ENCODE measurements at regions not wholly inside any gene's neighbourhood (a gene's known extent, or its start where the extent isn't known, plus 50 kb on each side); places are given as distances from the start of the nearest gene placed in this dataset.

- Histone ChIP-seq H3K36me3 (ENCODE audit: insufficient read depth) (no peaks in the 10 kb centered on the region), H3K79me2 (replicated peaks; ENCODE audit: insufficient read depth) (no peaks in the 10 kb centered on the region), H3K9me2 (ENCODE audit: insufficient read depth) (no peaks in the 10 kb centered on the region), H3K4me1 (ENCODE audit: insufficient read depth) (no peaks in the 10 kb centered on the region), H3K4me2 (no peak overlapping the region), H3K27me3 (ENCODE audit: insufficient read depth) (no peaks in the 10 kb centered on the region), H2AFZ (no peak overlapping the region), H3K4me3 (no peak overlapping the region), H3K27ac (ENCODE audit: low read depth) (no peak overlapping the region), H4K20me1 (replicated peaks; ENCODE audit: insufficient read depth) (no peaks in the 10 kb centered on the region), H3F3A (replicated peaks; ENCODE audit: low read depth) (no peaks in the 10 kb centered on the region)
- H3K4me1 Mint-ChIP-seq: no peaks in the 10 kb centered on the region
- H3K4me3 Mint-ChIP-seq: no peak overlapping the region
- ATAC-seq: no peak
- H3K36me3 Mint-ChIP-seq (ENCODE audit: low read depth): no peaks in the 10 kb centered on the region
- DNase-seq (ENCODE audit: low spot score): peak; percentile 28
- TF ChIP-seq CTCF (conservative IDR thresholded peaks at IDR 0.05; ENCODE audit: low read depth in 2 of 2) (peak; percentile 47 to 62), ETS1 (IDR thresholded peaks at IDR 0.05) (no peak), POLR2AphosphoS5 (IDR thresholded peaks at IDR 0.05; ENCODE audit: low read depth) (no peak)
- H3K27me3 Mint-ChIP-seq (ENCODE audit: insufficient read depth, low read depth, poor library complexity): peaks cover 1% of the 10 kb centered on the region
- H3K27ac Mint-ChIP-seq: no peak overlapping the region
- H3K9me3 Mint-ChIP-seq: no peaks in the 10 kb centered on the region
Measured at GRCh38 chr3:94716326-94717018, 653.6 kb downstream of the NSUN3 start.

- Histone ChIP-seq H3K4me3 (no peak overlapping the region), H3F3A (replicated peaks; ENCODE audit: low read depth) (no peaks in the 10 kb centered on the region), H3K27me3 (ENCODE audit: insufficient read depth) (no peaks in the 10 kb centered on the region), H3K27ac (ENCODE audit: low read depth) (no peak overlapping the region), H3K9me2 (ENCODE audit: insufficient read depth) (peaks cover 3% of the 10 kb centered on the region; the same call in 1 of the 2 replicates), H3K79me2 (replicated peaks; ENCODE audit: insufficient read depth) (no peaks in the 10 kb centered on the region), H3K4me1 (ENCODE audit: insufficient read depth) (no peaks in the 10 kb centered on the region), H2AFZ (no peak overlapping the region), H3K36me3 (ENCODE audit: insufficient read depth) (no peaks in the 10 kb centered on the region), H4K20me1 (replicated peaks; ENCODE audit: insufficient read depth) (no peaks in the 10 kb centered on the region), H3K4me2 (no peak overlapping the region)
- no peak for ATAC-seq
- H3K27ac Mint-ChIP-seq: no peak overlapping the region
- DNase-seq (ENCODE audit: low spot score): no peak
- H3K27me3 Mint-ChIP-seq (ENCODE audit: insufficient read depth, low read depth, poor library complexity): no peaks in the 10 kb centered on the region
- TF ChIP-seq ZNF114 (CRISPR knock-in tag; IDR thresholded peaks at IDR 0.05) (no peak), STAT1 (IDR thresholded peaks at IDR 0.05; ENCODE audit: unreplicated experiment) (no peak), EZH2 (IDR thresholded peaks at IDR 0.05; ENCODE audit: low read depth, unreplicated experiment) (no peak)
- H3K4me1 Mint-ChIP-seq: no peaks in the 10 kb centered on the region
- peaks cover 2% of the 10 kb centered on the region; the same call in 1 of the 3 replicates for H3K9me3 Mint-ChIP-seq
- no peaks in the 10 kb centered on the region for H3K36me3 Mint-ChIP-seq (ENCODE audit: low read depth)
- no peak overlapping the region for H3K4me3 Mint-ChIP-seq
Measured at GRCh38 chr3:94734206-94734605, 671.3 kb downstream of the NSUN3 start.

GRCh38 chr3:94735354-94735753 lies 672.5 kb downstream of the NSUN3 start:
- Histone ChIP-seq H3K4me2 (no peak overlapping the region), H3K27me3 (ENCODE audit: insufficient read depth) (no peaks in the 10 kb centered on the region), H3K9me2 (ENCODE audit: insufficient read depth) (peaks cover 3% of the 10 kb centered on the region; the same call in 1 of the 2 replicates), H3K79me2 (replicated peaks; ENCODE audit: insufficient read depth) (no peaks in the 10 kb centered on the region), H3K4me1 (ENCODE audit: insufficient read depth) (no peaks in the 10 kb centered on the region), H3K4me3 (no peak overlapping the region), H3K27ac (ENCODE audit: low read depth) (no peak overlapping the region), H4K20me1 (replicated peaks; ENCODE audit: insufficient read depth) (no peaks in the 10 kb centered on the region), H2AFZ (no peak overlapping the region), H3K36me3 (ENCODE audit: insufficient read depth) (no peaks in the 10 kb centered on the region), H3F3A (replicated peaks; ENCODE audit: low read depth) (no peaks in the 10 kb centered on the region)
- Mint-ChIP-seq H3K27me3 (ENCODE audit: insufficient read depth, low read depth, poor library complexity) (no peaks in the 10 kb centered on the region), H3K36me3 (ENCODE audit: low read depth) (no peaks in the 10 kb centered on the region), H3K9me3 (peaks cover 2% of the 10 kb centered on the region; the same call in 1 of the 3 replicates), H3K27ac (no peak overlapping the region), H3K4me3 (no peak overlapping the region), H3K4me1 (no peaks in the 10 kb centered on the region)
- DNase-seq (ENCODE audit: low spot score) (no peak), ATAC-seq (no peak)
- TF ChIP-seq ZNF114 (CRISPR knock-in tag; IDR thresholded peaks at IDR 0.05): no peak
- no peak for TF ChIP-seq NANOG (IDR thresholded peaks at IDR 0.05; ENCODE audit: borderline replicate concordance)
- no peak for TF ChIP-seq JUNB (IDR thresholded peaks at IDR 0.05; ENCODE audit: unreplicated experiment)
- no peak for TF ChIP-seq CTCF (conservative IDR thresholded peaks at IDR 0.05; ENCODE audit: low read depth in 2 of 2)
- no peak for TF ChIP-seq STAT1 (IDR thresholded peaks at IDR 0.05; ENCODE audit: unreplicated experiment)
- no peak for TF ChIP-seq EZH2phosphoT487 (IDR thresholded peaks at IDR 0.05; ENCODE audit: unreplicated experiment)

Measured in GM23338 (cell line).